ENCODE measurements at regions not wholly inside any gene's neighbourhood (a gene's known extent, or its start where the extent isn't known, plus 50 kb on each side); places are given as distances from the start of the nearest gene placed in this dataset.

DNA sequence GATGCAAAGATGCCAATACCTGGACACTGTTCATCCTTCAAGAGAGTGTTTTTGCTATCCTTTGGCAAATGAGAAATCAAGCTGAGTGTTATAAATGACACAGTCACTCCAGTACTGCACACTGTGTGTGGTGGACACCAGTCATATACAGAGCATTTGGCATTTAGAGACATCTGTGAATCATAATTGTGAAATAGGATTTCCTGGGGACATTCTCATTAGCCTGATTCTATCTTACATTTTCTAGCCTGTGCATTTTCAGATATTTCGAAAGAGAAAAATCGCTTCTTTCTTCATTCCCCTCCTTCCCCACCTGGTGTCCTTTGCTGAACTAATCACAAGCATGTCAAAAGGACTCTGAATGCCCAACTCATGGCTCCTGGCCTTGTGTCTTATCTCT lies 781.0 kb upstream of the ARGLU1 start:
- no peak overlapping the region for H3K4me3 ChIP-seq (ENCODE audit: low read length)
- TF ChIP-seq ZNF274 (IDR thresholded peaks at IDR 0.05; ENCODE audit: low read depth, low read length): no peak

- no peak for TF ChIP-seq ZNF274 (IDR thresholded peaks at IDR 0.05; ENCODE audit: low read depth, low read length)
- H3K4me3 ChIP-seq (ENCODE audit: low read length): no peak overlapping the region
Measured at GRCh38 chr13:107348471-107348870, 780.5 kb upstream of the ARGLU1 start.

DNA sequence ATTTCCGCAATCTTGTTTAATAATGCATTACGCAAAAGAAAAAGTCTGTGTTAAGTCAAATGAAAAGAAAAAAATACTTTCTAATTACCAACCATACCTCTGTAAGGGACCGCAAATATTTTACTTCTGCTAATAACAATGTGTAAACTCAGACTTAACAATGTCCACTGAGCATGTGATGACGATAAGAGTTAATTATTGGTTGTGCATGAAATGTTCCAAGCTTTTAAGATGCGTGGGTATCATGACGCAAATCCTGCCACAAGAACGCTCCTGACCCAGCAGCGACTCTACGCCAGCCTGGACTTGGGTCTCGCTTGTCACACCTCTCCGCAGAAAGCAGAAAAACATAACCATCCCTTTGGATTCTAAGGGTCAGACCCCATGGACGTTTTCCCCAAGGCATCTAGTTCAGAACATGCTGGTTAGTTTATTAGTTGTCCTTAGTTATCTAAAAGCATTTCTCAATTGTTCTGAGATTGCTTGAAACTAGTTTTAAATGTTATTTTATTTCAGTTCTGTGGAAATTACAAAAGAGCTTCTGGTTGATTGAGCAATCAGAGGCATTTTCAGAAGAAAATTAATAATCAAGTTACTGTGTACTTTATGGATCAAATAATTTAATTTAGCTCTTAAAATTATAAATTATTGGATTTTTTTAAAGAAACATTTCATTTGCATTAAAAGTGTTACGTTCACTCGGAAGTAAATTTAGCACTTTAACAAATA lies 779.9 kb upstream of the ARGLU1 start:
- H3K4me3 ChIP-seq (ENCODE audit: low read length): no peak overlapping the region
- no peak for TF ChIP-seq ZNF274 (IDR thresholded peaks at IDR 0.05; ENCODE audit: low read depth, low read length)

DNA sequence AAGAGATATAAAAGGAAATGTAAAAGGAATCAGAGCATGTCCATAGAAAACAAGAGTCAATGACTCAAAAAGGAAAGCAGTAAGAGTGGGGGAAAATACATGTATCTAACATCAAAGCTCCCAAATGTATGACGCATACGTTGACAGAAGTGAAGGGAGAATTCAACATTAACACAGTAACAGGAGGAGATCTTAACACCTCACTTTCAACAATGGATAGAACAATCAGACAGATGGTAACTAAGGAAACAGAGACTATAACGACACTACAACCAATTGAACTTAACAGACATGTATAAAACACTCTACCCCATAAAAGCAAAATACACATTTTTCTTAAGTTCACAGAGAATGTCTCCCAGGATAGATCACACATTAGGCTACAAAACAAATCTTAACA lies 774.8 kb upstream of the ARGLU1 start:
- TF ChIP-seq ZNF274 (IDR thresholded peaks at IDR 0.05; ENCODE audit: low read depth, low read length): no peak
- H3K4me3 ChIP-seq (ENCODE audit: low read length): no peak overlapping the region

DNA sequence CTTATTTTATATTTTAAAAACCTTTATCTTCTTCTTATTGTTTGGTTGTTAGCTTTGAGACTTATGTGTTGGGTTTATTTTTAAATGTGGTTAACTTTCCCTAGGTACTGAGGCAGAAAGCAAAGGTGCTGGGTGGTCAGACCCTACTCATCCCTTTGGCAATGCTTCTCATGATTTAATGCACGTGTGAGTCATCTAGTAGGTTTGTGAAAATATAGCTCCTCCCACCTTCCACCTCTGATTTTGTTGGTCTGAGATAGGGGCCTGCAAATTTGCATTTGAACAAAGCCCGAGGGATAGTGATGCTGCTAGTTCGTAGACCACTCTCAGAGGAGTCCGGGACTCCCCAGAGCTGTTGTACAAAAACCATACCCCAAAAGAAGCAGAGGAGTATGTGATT lies 771.3 kb upstream of the ARGLU1 start:
- H3K4me3 ChIP-seq (ENCODE audit: low read length): no peak overlapping the region
- no peak for TF ChIP-seq ZNF274 (IDR thresholded peaks at IDR 0.05; ENCODE audit: low read depth, low read length)

DNA sequence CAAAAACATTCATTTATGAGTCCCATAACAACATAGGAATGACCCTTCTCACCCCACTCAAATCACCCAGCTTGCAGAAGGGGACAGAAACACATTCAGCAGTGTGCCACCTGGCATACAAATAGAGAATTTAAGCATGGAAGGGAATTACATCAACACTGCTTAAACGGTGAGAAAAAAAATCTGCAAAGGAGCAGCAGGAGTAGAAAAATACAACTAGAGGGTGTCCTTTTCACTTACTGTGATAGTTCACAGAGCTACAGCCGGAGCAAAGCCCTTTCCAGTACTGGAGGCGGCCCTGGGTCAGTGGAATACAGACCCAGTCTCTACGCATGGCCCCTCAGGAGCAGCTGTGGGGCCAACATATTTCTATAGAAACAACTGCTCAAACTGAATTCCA lies 764.3 kb upstream of the ARGLU1 start:
- TF ChIP-seq ZNF274 (IDR thresholded peaks at IDR 0.05; ENCODE audit: low read depth, low read length): no peak
- H3K4me3 ChIP-seq (ENCODE audit: low read length): no peak overlapping the region

- no peak overlapping the region for H3K4me3 ChIP-seq (ENCODE audit: low read length)
- no peak for TF ChIP-seq ZNF274 (IDR thresholded peaks at IDR 0.05; ENCODE audit: low read depth, low read length)
Measured at GRCh38 chr13:107331359-107331758, 763.4 kb upstream of the ARGLU1 start.

DNA sequence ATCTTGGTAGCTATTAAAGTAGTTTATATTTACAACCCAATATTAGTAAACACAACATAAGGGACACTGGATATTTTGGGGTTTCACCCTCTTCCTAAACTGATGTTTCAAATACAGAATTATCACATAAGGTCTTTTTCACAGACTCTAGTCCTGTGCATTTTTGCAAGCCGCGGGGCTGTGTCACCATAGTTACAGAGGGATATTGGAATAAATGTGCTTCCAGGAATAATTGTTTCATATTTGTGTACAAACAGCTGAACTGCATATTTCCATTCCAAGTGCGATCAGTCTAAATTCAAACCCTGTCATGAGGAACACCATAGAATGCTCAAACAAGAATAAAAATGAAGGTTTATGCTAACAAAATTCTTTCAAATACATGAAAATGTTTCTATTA lies 762.5 kb upstream of the ARGLU1 start:
- H3K4me3 ChIP-seq (ENCODE audit: low read length): no peak overlapping the region
- no peak for TF ChIP-seq ZNF274 (IDR thresholded peaks at IDR 0.05; ENCODE audit: low read depth, low read length)

DNA sequence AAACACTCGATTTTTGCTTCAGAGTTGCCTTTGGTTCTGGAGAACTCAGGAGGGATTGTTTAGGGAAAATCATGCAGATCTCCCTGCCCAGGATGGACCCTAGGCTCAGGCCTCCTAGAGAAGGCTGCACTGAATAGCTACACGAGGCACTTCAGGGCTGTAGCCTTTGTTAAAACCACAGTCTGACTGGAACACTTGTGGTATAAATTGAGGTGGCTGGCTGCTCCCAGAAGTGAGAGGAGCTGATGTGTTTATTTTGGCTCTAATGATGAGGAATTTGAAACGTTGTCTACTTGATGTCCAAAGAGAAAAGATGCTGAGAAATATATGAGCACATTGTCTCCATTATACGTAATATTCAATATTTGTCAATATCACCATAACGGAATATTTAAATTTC lies 762.1 kb upstream of the ARGLU1 start:
- H3K4me3 ChIP-seq (ENCODE audit: low read length): no peak overlapping the region
- no peak for TF ChIP-seq ZNF274 (IDR thresholded peaks at IDR 0.05; ENCODE audit: low read depth, low read length)

DNA sequence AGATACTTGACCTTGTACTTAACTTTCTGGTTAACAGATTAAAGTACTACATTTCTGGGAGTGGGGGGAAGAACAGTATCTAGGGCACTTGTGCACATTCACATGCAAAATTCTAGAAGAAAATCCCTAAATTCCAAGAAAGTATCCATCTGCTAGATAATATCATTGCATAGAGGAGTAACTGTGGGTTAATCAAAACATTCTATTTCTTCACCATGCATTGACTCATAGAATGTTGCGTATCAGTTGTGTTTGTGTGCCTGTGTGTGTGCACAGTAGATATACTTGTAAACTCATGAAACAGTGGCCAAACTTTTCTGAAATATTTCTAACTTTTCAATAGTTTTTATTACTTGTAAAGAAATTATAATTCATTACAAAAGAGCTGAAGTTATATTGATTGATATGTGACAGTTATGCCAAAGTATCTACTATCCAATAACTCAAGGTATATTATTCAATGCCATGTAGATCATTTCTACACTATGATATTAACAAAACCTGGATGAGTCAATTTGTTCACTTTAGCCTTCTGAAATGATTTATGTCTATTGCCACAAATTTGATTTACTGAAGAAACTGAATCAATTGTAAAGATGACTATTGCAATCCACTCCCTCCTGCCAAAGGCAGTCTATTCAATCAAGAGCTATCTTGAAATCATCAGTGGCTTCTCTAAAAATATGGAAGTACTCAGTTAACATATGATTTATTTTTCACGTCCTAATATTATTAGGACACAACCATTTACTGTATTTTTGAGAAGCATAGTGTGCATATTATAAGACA lies 756.7 kb upstream of the ARGLU1 start:
- H3K4me3 ChIP-seq (ENCODE audit: low read length): no peak overlapping the region
- TF ChIP-seq ZNF274 (IDR thresholded peaks at IDR 0.05; ENCODE audit: low read depth, low read length): no peak

DNA sequence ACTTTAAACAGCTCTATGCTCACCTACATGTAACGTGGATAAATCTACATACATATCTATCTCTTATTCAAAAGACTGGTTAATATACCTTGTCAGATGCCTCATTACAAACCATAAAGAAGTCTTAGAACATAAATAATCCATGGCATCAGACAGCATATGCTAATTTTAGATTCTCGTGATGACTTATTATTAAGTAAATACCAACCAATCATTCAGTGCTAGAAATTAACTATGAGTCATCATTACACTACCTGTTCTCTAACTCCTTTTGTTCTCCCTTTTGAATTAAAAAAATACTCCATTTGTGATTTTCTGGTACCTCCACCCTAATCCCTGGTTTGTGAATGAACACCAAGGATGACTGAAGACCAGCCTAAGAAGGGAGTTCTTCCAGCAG lies 754.3 kb upstream of the ARGLU1 start:
- H3K4me3 ChIP-seq (ENCODE audit: low read length): no peak overlapping the region
- no peak for TF ChIP-seq ZNF274 (IDR thresholded peaks at IDR 0.05; ENCODE audit: low read depth, low read length)

GRCh38 chr13:107305178-107305577 lies 737.2 kb upstream of the ARGLU1 start:
- TF ChIP-seq ZNF274 (IDR thresholded peaks at IDR 0.05; ENCODE audit: low read depth, low read length): no peak

DNA sequence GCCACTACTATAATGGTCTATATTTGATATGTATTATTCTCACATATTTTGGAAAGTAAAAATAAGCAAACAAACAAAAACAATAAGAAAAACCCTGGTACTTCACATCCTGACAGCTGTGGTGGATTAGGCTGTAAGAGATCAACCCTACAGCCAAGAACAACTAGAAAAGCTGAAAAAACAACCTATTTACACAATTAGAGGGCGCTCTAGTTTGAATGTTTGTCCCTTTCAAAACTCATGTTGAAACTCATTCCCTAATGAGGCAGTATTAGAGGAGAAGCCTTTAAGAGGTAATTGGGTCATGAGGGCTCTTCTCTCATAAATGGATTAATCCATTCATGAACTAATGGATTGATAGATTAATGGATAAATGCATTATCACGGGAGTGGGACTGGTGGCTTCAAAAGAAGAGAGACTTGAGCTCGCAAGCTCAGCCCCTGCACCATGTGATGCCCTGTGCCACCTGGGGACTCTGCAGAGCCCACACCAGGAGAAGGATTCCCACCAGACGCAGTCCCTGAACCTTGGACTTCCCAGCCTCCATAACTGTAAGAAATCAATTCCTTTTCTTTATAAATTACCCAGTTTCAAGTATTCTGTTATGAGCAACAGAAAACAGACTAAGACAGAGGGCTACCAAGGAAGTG lies 733.9 kb upstream of the ARGLU1 start:
- H3K4me3 ChIP-seq (ENCODE audit: low read length): no peak overlapping the region
- TF ChIP-seq ZNF274 (IDR thresholded peaks at IDR 0.05; ENCODE audit: low read depth, low read length): no peak

More at GRCh38 chr13:107305178-107305577, 737.2 kb upstream of the ARGLU1 start:
- no peak overlapping the region for H3K4me3 ChIP-seq (ENCODE audit: low read length)

DNA sequence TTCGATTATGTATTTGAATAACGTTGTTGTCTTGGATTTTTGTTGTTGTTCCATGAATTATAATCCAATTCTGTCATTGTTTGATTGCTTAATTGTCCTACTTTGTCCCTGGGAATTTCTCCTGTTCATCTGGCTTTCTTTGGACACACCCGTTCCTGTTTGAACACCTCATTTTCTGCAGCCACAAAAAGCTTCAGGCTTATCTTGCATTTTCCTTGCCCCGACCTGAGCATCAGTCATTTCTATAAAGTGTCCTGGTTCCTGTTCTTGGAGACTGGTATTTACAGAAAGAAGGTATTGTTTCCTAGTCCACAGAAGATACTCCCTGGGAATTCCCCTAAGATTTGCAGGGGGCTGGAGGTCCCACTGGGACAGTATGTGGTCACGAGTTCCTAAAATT lies 731.8 kb upstream of the ARGLU1 start:
- H3K4me3 ChIP-seq (ENCODE audit: low read length): no peak overlapping the region
- no peak for TF ChIP-seq ZNF274 (IDR thresholded peaks at IDR 0.05; ENCODE audit: low read depth, low read length)

DNA sequence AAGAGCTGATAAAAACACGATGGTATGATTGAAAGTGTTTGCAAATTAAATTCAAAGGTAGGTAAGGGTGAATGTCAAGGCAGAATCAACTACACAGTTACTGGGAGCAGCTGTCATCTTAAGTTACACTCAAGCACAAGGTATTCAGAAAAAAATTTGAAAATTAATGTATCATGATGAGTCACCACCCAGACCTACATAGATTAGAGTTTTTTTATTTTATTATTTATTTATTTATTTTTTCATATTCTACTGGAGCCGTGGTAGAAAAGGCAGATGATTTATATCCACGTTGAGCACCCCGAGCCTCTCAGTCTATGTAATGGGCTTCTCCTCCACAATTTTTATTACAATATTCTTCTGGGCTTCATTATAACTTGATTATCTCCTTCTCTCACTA lies 728.9 kb upstream of the ARGLU1 start:
- H3K4me3 ChIP-seq (ENCODE audit: low read length): no peak overlapping the region
- no peak for TF ChIP-seq ZNF274 (IDR thresholded peaks at IDR 0.05; ENCODE audit: low read depth, low read length)
